ENCODE measurements at regions not wholly inside any gene's neighbourhood (a gene's known extent, or its start where the extent isn't known, plus 50 kb on each side); places are given as distances from the start of the nearest gene placed in this dataset.
"Not testable (repeated sequence)": the region's sequence is repeated elsewhere in the genome, so short reads cannot be mapped to it uniquely, and the experiment has no call there.

DNA sequence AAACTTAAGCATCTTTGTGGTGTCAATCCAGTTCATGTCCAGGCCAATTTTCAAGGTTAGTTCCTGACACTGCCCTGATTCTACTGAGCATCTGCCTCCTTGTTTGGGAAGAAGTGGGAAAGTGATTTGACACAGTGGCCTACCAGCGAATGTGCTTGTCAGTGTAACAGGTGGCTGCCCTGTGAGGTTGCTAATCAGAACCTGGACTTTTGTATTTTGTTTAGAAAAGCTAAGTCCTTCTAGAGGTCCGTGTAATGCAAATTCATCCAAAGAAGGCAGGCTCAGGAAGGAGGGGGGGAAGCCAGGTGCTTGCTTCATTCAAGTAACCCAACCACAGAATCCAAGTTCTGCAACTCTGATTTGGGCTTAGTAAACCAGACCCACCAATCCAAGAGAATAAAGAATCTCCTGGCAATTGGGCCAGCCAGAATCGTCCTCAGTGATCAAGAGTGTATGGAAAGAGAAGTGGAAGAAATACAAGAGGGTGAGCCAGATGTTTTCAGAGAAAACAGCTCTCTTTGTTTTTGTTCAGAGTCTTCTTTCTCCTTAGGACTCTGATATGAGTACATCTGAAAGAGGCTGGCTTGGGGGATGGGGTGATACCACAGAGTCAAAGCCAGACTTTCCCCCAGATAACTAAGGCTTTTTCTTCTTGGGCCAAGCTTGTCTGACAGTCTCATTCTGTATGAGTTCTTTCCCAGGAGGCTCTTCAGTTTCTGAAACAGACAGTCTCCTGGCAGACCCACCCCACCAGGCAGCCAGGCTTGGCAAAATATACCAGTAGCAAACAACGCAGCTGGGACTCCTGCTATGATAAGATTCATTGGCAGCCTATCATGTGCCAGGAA is 508.9 kb upstream of the TBL1XR1 start:
- DNase-seq (ENCODE audit: low read depth in 2 of 2), result no peak

DNA sequence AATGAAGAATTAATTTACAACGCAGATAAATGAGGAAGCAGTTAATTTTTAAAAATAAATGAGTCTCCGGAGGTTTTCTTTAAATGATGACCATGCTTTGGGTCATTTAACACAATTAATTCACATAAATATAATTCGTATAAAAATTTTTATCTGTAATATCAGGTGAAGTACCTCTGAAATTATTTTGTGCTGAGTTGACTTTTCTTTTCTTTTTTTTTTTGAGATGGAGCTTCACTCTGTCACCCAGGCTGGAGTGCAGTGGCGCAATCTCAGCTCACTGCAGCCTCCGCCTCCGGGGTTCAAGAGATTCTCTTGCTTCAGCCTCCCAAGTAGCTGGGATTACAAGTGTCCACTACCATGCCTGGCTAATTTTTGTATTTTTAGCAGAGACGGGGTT is 512.2 kb upstream of the TBL1XR1 start:
- not testable (repeated sequence) for DNase-seq (ENCODE audit: low read depth in 2 of 2)

GRCh38 chr3:177710506-177710905 is 513.2 kb upstream of the TBL1XR1 start:
- no peak for DNase-seq (ENCODE audit: low read depth in 2 of 2)

GRCh38 chr3:177711637-177712036 is 514.4 kb upstream of the TBL1XR1 start:
- no peak for DNase-seq (ENCODE audit: low read depth in 2 of 2)

DNA sequence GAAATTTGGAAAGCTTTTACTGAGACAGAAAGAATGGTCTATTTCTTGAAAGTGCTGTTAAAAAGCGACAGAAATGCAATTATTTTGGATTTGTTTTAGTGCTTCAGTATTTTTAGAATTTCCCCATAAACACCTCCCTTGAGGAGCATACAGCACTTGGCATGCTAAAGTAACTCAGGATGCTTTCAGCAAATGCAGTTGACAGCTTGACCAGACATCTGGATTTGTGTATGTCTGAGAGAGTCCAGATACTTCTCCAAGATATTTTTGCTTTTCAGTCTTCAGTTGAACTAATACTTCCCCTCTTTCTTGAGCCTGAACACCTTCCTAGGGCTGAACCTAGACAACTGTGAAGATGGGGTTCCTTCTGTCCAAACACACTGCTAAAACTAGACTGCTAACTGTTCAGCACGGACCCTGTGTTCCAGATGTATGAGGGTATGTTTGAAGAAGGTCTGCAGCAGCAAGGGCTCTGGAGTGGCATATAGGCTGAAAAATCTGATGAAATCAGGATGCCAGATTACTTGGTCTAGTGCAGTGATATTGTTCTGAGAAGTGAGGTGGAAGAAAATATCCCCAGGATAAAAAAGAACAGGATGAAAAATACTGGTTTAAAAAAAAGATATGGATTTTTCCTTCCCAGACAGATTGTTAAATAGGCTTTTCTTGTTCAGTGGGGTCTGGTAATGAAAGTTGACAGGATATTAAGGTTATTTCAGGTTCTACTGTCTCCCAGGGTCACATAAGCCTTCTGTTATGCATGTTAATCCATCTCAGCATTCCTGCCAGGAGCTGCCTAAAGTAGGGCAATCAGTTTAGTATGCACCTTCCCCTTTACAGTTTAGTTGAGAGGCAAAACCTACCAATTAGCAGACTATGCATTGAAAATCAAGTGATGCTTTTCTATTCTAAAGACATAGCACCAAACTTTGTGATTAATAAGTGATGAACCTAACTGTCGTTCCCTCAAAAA is 516.9 kb upstream of the TBL1XR1 start:
- no peak for DNase-seq (ENCODE audit: low read depth in 2 of 2)

DNA sequence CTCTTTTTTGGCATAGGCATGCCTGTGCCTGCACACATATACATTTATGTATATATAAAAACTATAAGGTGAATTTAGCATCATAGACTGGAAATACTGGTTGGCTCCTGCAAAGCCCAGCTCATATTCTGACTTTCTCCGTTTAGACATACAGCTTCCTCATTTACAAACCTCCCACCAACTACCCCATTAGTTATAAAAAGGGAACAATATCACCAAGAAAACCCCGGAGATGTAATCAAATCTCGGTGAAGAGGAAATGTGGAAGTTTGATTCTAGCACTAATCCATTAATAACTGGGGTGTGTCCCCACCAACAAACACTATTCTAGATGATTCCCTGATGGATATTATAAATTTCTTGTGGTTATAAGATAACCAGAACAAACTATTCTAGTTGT is 517.7 kb upstream of the TBL1XR1 start:
- no peak for DNase-seq (ENCODE audit: low read depth in 2 of 2)

DNA sequence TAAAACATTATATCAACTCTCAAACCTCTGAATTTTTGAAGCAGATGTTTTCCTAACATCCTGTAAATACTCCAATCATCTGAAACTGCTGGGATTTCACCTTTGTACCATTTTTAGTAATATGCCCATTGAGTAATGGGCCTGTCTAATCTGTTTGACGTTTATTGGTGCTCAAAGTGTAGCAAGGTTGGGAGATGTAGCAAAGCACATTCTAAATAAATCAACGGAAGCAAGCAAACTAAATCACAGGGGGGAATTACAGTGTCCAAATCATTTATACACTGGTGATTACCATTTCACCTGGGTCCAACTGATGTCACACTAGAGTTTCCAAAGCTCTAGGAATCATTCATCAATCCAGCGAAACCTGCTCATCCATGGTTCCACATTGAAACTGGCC is 518.7 kb upstream of the TBL1XR1 start:
- no peak for DNase-seq (ENCODE audit: low read depth in 2 of 2)

GRCh38 chr3:177720927-177721326 is 523.6 kb upstream of the TBL1XR1 start:
- DNase-seq (ENCODE audit: low read depth in 2 of 2), result not testable (repeated sequence)

- DNase-seq (ENCODE audit: low read depth in 2 of 2), result no peak
Observed at GRCh38 chr3:177721864-177722785, 524.8 kb upstream of the TBL1XR1 start.

DNA sequence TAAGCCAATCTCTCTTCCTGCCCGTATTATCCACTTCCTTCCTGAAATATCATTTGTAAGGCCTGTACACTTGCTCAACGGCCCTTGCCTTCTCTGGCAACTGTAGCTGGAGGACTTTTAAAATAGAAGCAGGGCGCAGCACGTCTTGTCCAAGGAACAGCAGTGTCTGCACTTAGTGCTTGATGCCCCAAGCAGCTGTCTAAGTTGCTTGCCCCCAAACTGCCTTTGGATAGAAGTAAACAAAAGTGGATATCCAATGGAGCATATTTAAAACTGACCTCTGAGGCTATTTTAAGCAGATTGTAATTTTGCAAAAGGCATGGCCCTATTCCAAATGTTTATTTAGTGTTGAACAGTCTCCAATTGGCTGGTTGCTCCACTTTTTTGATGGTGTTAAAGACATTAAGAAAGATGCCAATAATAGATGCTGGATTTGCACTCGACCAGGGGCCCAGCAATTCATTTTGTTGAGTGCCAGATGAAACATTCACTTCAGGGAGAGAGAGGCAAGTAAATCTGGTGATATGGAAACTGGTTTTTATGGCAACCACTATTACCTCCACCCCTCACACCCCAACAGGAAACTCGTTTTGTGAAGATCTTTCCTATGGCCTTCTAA is 526.8 kb upstream of the TBL1XR1 start:
- no peak for DNase-seq (ENCODE audit: low read depth in 2 of 2)

DNA sequence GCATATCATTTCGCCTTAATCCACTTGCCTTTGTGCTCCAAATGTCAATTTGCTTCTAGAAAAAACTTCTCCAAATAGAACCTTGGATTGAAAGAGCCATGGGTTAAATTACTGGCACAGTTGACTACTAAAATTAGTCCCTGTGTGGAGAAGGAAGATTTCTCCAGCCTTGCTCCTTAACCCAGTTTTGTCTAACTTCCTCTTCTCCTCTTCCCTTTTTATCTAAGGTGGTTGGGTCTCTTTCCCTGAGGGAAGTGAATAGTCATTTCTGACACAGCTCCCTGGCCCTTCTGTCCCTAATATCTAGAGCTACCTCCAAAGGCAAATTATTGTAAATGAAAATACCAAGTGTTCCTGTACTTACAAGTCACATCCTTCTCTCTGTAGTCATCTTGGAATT is 527.9 kb upstream of the TBL1XR1 start:
- DNase-seq (ENCODE audit: low read depth in 2 of 2), result no peak

- DNase-seq (ENCODE audit: low read depth in 2 of 2), result no peak
Observed at GRCh38 chr3:177726807-177727206, 529.5 kb upstream of the TBL1XR1 start.

DNA sequence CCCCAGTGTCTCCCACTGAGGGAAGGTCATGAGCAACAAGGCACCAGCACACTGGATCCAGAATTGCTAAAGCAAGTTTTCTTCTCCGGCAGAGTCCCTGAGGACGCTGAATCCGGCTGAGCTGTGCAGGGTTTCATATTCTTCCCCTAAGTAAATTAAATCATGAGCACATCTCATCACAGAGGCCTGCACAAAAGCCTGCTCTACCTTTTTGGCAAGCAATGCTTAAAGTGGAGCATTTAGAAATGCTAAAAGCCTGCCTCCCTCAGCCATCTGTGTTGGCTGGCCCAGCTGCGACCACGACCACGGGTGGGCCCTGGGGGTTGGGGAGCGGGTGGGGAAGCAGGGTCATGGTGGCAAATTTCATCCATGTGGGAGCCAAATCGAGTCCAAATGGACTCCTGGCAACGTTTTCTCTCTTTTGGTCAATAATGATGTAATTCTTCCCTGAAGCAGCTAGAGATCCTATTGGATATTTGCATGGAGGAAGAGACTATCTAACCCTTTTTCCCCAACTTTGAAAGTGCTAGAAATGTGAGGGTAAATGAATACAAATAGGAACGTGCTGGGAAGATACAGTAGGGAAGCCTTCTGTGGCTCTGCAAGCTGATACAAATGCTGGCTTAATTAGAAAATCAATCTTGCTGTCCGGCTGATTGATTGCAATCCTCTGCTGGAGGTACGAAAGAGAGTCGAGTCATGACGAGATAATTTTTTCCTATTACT is 532.8 kb upstream of the TBL1XR1 start:
- no peak for DNase-seq (ENCODE audit: low read depth in 2 of 2)

DNA sequence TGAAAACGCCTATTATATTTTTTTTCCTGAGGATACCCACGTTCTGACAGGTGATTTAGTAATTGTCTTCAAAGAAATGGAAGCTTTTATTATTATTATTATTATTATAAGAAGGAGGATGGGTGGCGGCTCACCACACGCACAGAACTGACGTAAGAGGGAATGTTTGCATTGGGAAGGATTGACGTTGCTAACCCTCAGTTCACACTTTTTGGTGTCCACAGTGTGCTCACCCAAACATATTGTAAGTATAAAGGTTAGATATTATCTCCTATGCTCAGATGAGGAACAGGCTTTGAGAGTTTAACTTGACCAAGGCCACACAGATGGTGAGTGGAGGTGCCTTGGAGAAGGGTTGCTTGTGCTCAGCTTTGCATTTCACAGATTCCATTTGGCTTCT is 533.5 kb upstream of the TBL1XR1 start:
- no peak for DNase-seq (ENCODE audit: low read depth in 2 of 2)

GRCh38 chr3:177731644-177732268 is 534.5 kb upstream of the TBL1XR1 start:
- DNase-seq (ENCODE audit: low read depth in 2 of 2), result no peak

DNA sequence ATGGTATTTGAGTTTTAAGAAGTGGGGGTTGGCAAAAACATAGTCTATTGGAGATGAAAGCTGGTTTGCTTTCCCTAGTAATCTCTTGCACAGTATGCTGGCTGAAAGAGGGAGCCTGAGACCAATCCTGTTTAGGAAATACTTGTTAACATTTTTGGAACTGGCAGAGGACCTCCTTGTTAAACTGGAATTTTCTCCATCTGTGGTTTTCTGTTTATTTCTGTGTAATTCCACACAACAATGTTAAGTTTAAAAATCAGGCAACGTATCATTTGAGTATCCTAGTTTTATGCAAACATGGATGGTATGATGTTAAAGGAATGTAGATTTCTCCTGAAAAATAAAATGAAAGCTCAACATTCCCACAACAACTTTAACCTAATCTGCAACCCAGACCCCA is 536.0 kb upstream of the TBL1XR1 start:
- DNase-seq (ENCODE audit: low read depth in 2 of 2), result no peak

DNA sequence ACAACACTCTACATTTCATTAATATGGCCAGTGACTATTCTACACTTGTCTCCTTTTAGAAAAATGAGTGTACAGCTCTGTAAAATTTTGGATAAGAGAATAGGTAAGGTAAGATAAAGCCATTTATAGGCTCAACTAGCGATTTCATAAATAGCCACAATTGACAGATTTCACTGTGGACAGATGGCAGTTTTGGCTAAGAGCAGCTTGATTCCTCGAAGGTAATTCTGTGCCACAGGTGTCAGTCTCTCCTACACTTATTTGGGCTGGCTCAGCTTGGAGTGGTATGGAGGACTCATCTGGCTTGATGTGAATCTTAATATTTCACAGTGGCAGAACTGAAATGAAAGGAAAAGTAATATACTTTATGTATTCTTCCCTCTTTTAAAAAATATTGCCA is 536.7 kb upstream of the TBL1XR1 start:
- no peak for DNase-seq (ENCODE audit: low read depth in 2 of 2)

DNA sequence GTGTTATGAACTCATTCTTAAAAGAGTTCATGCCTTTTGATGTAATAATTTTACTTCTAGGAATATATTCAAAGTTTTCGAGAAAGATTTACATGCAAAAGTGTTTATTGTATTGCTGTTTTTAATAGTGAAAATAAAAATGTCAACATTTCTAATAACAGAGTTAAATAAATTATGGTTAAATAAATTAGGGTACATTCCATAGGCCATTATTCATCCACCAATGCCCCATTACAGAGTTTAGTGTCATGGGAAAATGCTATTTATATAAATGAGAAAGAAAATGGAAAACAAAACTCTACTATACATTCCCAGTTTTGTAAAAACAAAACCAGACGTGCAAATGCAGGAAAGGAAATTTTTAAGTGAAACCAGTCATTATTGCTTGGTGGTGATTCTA is 538.1 kb upstream of the TBL1XR1 start:
- no peak for DNase-seq (ENCODE audit: low read depth in 2 of 2)

GRCh38 chr3:177739461-177739860 is 542.2 kb upstream of the TBL1XR1 start:
- DNase-seq (ENCODE audit: low read depth in 2 of 2), result no peak

GRCh38 chr3:177740254-177740653 is 543.0 kb upstream of the TBL1XR1 start:
- DNase-seq (ENCODE audit: low read depth in 2 of 2), result no peak

All from stimulated activated CD8-positive, alpha-beta memory T cell treated with anti-CD3 and anti-CD28 coated beads, Interleukin-7, amount 100 ng/mL, for 1 hour (primary cell).